Spleen (tissue), 7 donors: ENCODE measurements at regions not wholly inside any gene's neighbourhood (a gene's known extent, or its start where the extent isn't known, plus 50 kb on each side); places are given as distances from the start of the nearest gene placed in this dataset.

Source experiments
- POLR2A ChIP-seq, 3 donors: fragments of 450-650 bp; IDR thresholded peaks; one replicate each; pipeline ENCODE4 v1.5.1; 2017; ENCODE audit warnings: antibody characterized with exemption in 3 of 3, mild to moderate bottlenecking in 1 of 3
- TF ChIP-seq, protein P1 (sequence below), 11 experiments: fragments of 200-600 bp in 7 of 11; fragments of 450-650 bp in 4 of 11; sonication (generic) in 4 of 11; IDR thresholded peaks in 8 of 11; conservative IDR thresholded peaks in 3 of 11; 1 replicate in 7 of 11; 2 replicates in 4 of 11; pipeline versions ENCODE4 v1.4.0 to v1.8.0; 2016 to 2021; ENCODE audit warnings: antibody characterized with exemption in 11 of 11, inconsistent platforms in 4 of 11, mild to moderate bottlenecking in 1 of 11
- donor health status: DM: no; HTN: no; CAD: no; lungs with moderate emphysema.
- donor health status: DM: no; HTN: no; CAD: no.
- donor health status: DM: no; HTN: no; CAD: no.

DNA sequence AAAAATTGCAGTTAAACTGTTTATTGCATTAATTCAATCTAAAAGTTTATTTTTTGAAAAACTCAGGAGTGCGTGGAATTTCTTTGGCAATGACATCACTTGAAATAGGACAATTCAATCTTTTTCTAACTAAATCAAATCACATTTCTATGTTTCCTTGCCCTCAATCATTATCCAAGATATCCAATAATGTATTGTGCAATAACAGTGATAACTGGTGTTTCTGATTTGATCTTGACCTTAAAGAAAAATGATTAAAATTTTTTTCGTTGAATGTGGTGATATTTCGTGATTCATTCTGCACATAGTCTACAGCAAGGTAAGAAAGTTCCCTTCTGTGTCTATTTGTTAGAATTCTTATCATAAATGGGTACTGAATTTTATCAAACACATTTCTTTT lies 163.2 kb downstream of the SPCS3 start:
- TF ChIP-seq, protein P1, sequence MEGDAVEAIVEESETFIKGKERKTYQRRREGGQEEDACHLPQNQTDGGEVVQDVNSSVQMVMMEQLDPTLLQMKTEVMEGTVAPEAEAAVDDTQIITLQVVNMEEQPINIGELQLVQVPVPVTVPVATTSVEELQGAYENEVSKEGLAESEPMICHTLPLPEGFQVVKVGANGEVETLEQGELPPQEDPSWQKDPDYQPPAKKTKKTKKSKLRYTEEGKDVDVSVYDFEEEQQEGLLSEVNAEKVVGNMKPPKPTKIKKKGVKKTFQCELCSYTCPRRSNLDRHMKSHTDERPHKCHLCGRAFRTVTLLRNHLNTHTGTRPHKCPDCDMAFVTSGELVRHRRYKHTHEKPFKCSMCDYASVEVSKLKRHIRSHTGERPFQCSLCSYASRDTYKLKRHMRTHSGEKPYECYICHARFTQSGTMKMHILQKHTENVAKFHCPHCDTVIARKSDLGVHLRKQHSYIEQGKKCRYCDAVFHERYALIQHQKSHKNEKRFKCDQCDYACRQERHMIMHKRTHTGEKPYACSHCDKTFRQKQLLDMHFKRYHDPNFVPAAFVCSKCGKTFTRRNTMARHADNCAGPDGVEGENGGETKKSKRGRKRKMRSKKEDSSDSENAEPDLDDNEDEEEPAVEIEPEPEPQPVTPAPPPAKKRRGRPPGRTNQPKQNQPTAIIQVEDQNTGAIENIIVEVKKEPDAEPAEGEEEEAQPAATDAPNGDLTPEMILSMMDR (IDR thresholded peaks at IDR 0.05 in 8 of 11, conservative IDR thresholded peaks at IDR 0.05 in 3 of 11) = no peak
- TF ChIP-seq POLR2A (IDR thresholded peaks at IDR 0.05) = no peak
